IMR-90 (cell line): ENCODE measurements at regions not wholly inside any gene's neighbourhood (a gene's known extent, or its start where the extent isn't known, plus 50 kb on each side); places are given as distances from the start of the nearest gene placed in this dataset.

Source experiments
- ATAC-seq: fragments of 200-7000 bp; cut with Tn5 transposase; 2 replicates; pipeline ENCODE4 v1.9.1; 2020; ENCODE audit warnings: low read depth, mild to moderate bottlenecking, moderate library complexity
- BruUV-seq: library from RNA; stranded (reverse); fragments of 400-500 nt; replicated peaks from 2 replicates; lab custom pipeline; 2021; lab: Mats Ljungman, UMichigan
- CTCF ChIA-PET: fragments of 300-600 bp; formaldehyde crosslinking; extraction: SDS; loops from one replicate; lab custom pipeline; 2021; ENCODE audit warnings: antibody characterized with exemption; lab: Yijun Ruan, JAX
- POLR2A ChIA-PET: fragments of 300-600 bp; sonication (Branson Sonifier 250); formaldehyde crosslinking; loops from one replicate; lab custom pipeline; 2022; ENCODE audit warnings: antibody characterized with exemption; ENCODE audit not compliant: unreplicated experiment; lab: Charles Lee
- DNase-seq: peaks from one replicate; pipeline ENCODE4 v3.0.0; 2013
- H2AFZ ChIP-seq: replicated peaks from 2 replicates; pipeline ENCODE3; 2013; ENCODE audit warnings: low read length, mild to moderate bottlenecking; ENCODE audit not compliant: poor library complexity
- H2AK5ac ChIP-seq: 2 replicates; pipeline ENCODE4 v1.6.1; 2013; ENCODE audit warnings: low read depth, low read length, inconsistent platforms
- H2AK9ac ChIP-seq: replicated peaks from 2 replicates; pipeline ENCODE3; 2013; ENCODE audit warnings: mild to moderate bottlenecking, low read depth, low read length, moderate library complexity; ENCODE audit not compliant: poor library complexity
- H2BK120ac ChIP-seq: 2 replicates; pipeline ENCODE4 v1.6.1; 2013; ENCODE audit warnings: low read depth, low read length, inconsistent platforms
- H2BK15ac ChIP-seq: 3 replicates; pipeline ENCODE4 v1.6.1; 2013; ENCODE audit warnings: low read depth, low read length, inconsistent platforms
- H2BK20ac ChIP-seq: 2 replicates; pipeline ENCODE4 v1.6.1; 2013; ENCODE audit warnings: low read depth, mild to moderate bottlenecking, inconsistent platforms, low read length, moderate library complexity
- H2BK5ac ChIP-seq: 2 replicates; pipeline ENCODE4 v1.6.1; 2013; ENCODE audit warnings: mild to moderate bottlenecking, low read depth, low read length, inconsistent platforms; ENCODE audit not compliant: poor library complexity, severe bottlenecking
- H3K14ac ChIP-seq: replicated peaks from 2 replicates; pipeline ENCODE4 v1.6.1; 2013; ENCODE audit warnings: low read depth, low read length, inconsistent platforms
- H3K18ac ChIP-seq: 2 replicates; pipeline ENCODE4 v1.6.1; 2013; ENCODE audit warnings: low read depth, low read length, control low read depth
- H3K23ac ChIP-seq: 2 replicates; pipeline ENCODE4 v1.6.1; 2013; ENCODE audit warnings: low read depth, low read length, inconsistent platforms
- H3K27ac ChIP-seq: 2 replicates; pipeline ENCODE4 v1.5.1; 2013; ENCODE audit warnings: mild to moderate bottlenecking, control low read depth, low read length; ENCODE audit not compliant: insufficient read depth
- H3K27me3 ChIP-seq: 2 replicates; pipeline ENCODE4 v1.6.1; 2013; ENCODE audit warnings: low read length; ENCODE audit not compliant: control insufficient read depth, insufficient read depth
- H3K36me3 ChIP-seq: 2 replicates; pipeline ENCODE4 v1.6.1; 2013; ENCODE audit warnings: low read length, mixed read lengths; ENCODE audit not compliant: control insufficient read depth, insufficient read depth
- H3K4ac ChIP-seq: 2 replicates; pipeline ENCODE4 v1.6.1; 2013; ENCODE audit warnings: low read depth, low read length, inconsistent platforms
- H3K4me1 ChIP-seq: 2 replicates; pipeline ENCODE4 v1.6.1; 2013; ENCODE audit warnings: low read length, mixed read lengths; ENCODE audit not compliant: control insufficient read depth, insufficient read depth
- H3K4me2 ChIP-seq: 2 replicates; pipeline ENCODE4 v1.6.1; 2013; ENCODE audit warnings: low read depth, mild to moderate bottlenecking, control low read depth, low read length, moderate library complexity
- H3K4me3 ChIP-seq: 2 replicates; pipeline ENCODE4 v1.5.1; 2013; ENCODE audit warnings: low read depth, mild to moderate bottlenecking, control low read depth, low read length, moderate library complexity; ENCODE audit not compliant: insufficient read depth
- H3K56ac ChIP-seq: 2 replicates; pipeline ENCODE4 v1.6.1; 2013; ENCODE audit warnings: low read length, inconsistent platforms; ENCODE audit not compliant: insufficient read depth; ENCODE audit errors: extremely low read depth
- H3K79me1 ChIP-seq, 2 experiments: 2 replicates each; pipeline ENCODE4 v1.6.1; 2013; ENCODE audit warnings: low read length in 2 of 2, inconsistent platforms in 1 of 2, low read depth in 1 of 2
- H3K9ac ChIP-seq: 2 replicates; pipeline ENCODE4 v1.6.1; 2013; ENCODE audit warnings: low read depth, low read length, control low read depth
- H3K9me1 ChIP-seq: 2 replicates; pipeline ENCODE4 v1.6.1; 2013; ENCODE audit warnings: low read length, inconsistent platforms; ENCODE audit not compliant: insufficient read depth
- H3K9me3 ChIP-seq: 2 replicates; pipeline ENCODE4 v1.6.1; 2013; ENCODE audit warnings: low read length; ENCODE audit not compliant: control insufficient read depth, insufficient read depth
- H4K20me1 ChIP-seq: 2 replicates; pipeline ENCODE4 v1.6.1; 2013; ENCODE audit warnings: low read length, inconsistent platforms; ENCODE audit not compliant: insufficient read depth
- H4K5ac ChIP-seq: 2 replicates; pipeline ENCODE4 v1.6.1; 2013; ENCODE audit warnings: mild to moderate bottlenecking, low read depth, low read length, control low read depth
- H4K8ac ChIP-seq, 2 experiments: 2 replicates each; pipeline ENCODE4 v1.6.1; 2013; ENCODE audit warnings: low read depth in 2 of 2, low read length in 2 of 2, control low read depth in 1 of 2, inconsistent platforms in 1 of 2
- H4K91ac ChIP-seq: 2 replicates; pipeline ENCODE4 v1.6.1; 2013; ENCODE audit warnings: low read depth, low read length, inconsistent platforms; ENCODE audit not compliant: insufficient read depth
- BHLHE40 ChIP-seq: fragments of 150-350 bp; IDR thresholded peaks from 2 replicates; pipeline ENCODE4 v1.6.1; 2016; ENCODE audit warnings: mild to moderate bottlenecking, low read depth, low read length
- CEBPB ChIP-seq: IDR thresholded peaks from 2 replicates; pipeline ENCODE4 v1.6.1; 2012; ENCODE audit warnings: low read depth, low read length, improper control_type of control experiment
- CHD1 ChIP-seq: IDR thresholded peaks from 2 replicates; pipeline ENCODE4 v1.6.1; 2012; ENCODE audit warnings: low read depth, low read length, improper control_type of control experiment
- FOS ChIP-seq: fragments of 150-350 bp; IDR thresholded peaks from 2 replicates; pipeline ENCODE4 v1.6.1; 2016; ENCODE audit warnings: low read depth, low read length
- MAZ ChIP-seq: IDR thresholded peaks from 2 replicates; pipeline ENCODE4 v1.6.1; 2012; ENCODE audit warnings: low read depth, mild to moderate bottlenecking, low read length, improper control_type of control experiment, moderate library complexity, borderline replicate concordance
- MXI1 ChIP-seq: IDR thresholded peaks from 2 replicates; pipeline ENCODE4 v1.6.1; 2012; ENCODE audit warnings: low read depth, mild to moderate bottlenecking, low read length, moderate library complexity, borderline replicate concordance
- NFE2L2 ChIP-seq: fragments of 150-350 bp; IDR thresholded peaks from 2 replicates; pipeline ENCODE4 v1.6.1; 2016; ENCODE audit warnings: low read depth, mild to moderate bottlenecking, low read length
- POLR2A ChIP-seq: IDR thresholded peaks from 2 replicates; pipeline ENCODE4 v1.6.1; 2012; ENCODE audit warnings: mild to moderate bottlenecking, low read depth, low read length
- RCOR1 ChIP-seq: IDR thresholded peaks from 2 replicates; pipeline ENCODE4 v1.6.1; 2012; ENCODE audit warnings: mild to moderate bottlenecking, low read length, improper control_type of control experiment; ENCODE audit not compliant: insufficient replicate concordance
- RFX5 ChIP-seq: IDR thresholded peaks from 2 replicates; pipeline ENCODE4 v1.8.0; 2012; ENCODE audit warnings: low read depth, mild to moderate bottlenecking, low read length, moderate library complexity
- WGBS, 2 experiments: methylation state at CpG; one replicate each; pipeline versions ENCODE4 v1.1.5 to v1.1.7; 2013; ENCODE audit warnings: missing lambda C conversion rate in 2 of 2; ENCODE audit not compliant: insufficient read length in 1 of 2; ENCODE audit errors: extremely low coverage in 2 of 2; 5-methylcytosine and 5-hydroxymethylcytosine counted together
- dilution Hi-C: fragments of 300-500 bp; cut with HindIII; formaldehyde crosslinking; loops from one replicate; pipeline ENCODE4 v1.14.3; 2018; ENCODE audit warnings: low sequenced_read_pairs; ENCODE audit not compliant: unreplicated experiment
- in situ Hi-C: fragments of 300-500 bp; cut with MboI; formaldehyde crosslinking; loops from 3 replicates; pipeline ENCODE4 v1.14.3; 2019; ENCODE audit warnings: low sequenced_read_pairs, inconsistent platforms, mixed read lengths
- intact Hi-C: fragments of 100-400 bp; cut with micrococcal nuclease; formaldehyde crosslinking; loops from 2 replicates; pipeline ENCODE4 v1.10.0; 2022
- TF ChIP-seq, protein P1 (sequence below): fragments of 150-350 bp; IDR thresholded peaks from 2 replicates; pipeline ENCODE4 v1.6.1; 2017; ENCODE audit warnings: mild to moderate bottlenecking, antibody characterized with exemption, low read length, low read depth

DNA sequence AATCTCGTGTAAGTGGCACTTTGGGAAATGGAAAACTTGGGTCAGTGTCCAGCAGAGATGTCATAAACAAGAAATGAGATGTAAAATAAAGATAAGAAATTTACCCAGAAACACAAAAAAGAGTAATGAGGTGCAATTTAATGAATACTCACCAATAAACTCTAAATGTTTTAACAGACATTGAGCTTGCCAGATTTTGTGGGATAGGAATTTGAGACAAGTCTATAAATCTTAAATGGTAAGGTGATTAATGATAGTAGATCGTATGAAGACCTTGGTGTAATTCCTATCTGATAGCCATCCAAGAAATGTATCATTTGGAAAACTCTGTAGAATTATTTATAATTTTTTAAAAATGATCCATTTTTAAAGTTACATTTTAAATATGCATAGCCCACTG is 682.4 kb downstream of the MAT2B start:
- H2AK5ac ChIP-seq = no peak overlapping the region
- ChIA-PET POLR2A (no interaction called here), CTCF (no interaction called here)
- no peak overlapping the region for H4K5ac ChIP-seq
- H3K4me1 ChIP-seq = 0 out of 2 replicates have a peak, but pooled peaks cover 3% of the 10 kb centered on the region
- H2BK120ac ChIP-seq = no peak overlapping the region
- H3K23ac ChIP-seq = no peak overlapping the region
- dilution Hi-C loops (no loop called here), intact Hi-C loops (no loop called here), in situ Hi-C loops (no loop called here)
- H2BK15ac ChIP-seq = no peak overlapping the region
- H3K9ac ChIP-seq = no peak overlapping the region
- DNase-seq = no peak
- no peaks in the 10 kb centered on the region for H3K27me3 ChIP-seq
- H4K8ac ChIP-seq = no peak overlapping the region
- WGBS, 2 experiments = no CpG with 5 or more reads among the region's 2 CpGs
- TF ChIP-seq CHD1 (no peak), POLR2A (no peak), MXI1 (no peak), MAZ (no peak), FOS (no peak), NFE2L2 (no peak), RFX5 (no peak), RCOR1 (no peak), BHLHE40 (no peak), CEBPB (no peak)
- TF ChIP-seq, protein P1, sequence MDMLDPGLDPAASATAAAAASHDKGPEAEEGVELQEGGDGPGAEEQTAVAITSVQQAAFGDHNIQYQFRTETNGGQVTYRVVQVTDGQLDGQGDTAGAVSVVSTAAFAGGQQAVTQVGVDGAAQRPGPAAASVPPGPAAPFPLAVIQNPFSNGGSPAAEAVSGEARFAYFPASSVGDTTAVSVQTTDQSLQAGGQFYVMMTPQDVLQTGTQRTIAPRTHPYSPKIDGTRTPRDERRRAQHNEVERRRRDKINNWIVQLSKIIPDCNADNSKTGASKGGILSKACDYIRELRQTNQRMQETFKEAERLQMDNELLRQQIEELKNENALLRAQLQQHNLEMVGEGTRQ = no peak
- no peak overlapping the region for H3K27ac ChIP-seq
- no peaks in the 10 kb centered on the region for H3K36me3 ChIP-seq
- H2BK20ac ChIP-seq = no peak overlapping the region
- H3K4me2 ChIP-seq = no peak overlapping the region
- H4K20me1 ChIP-seq = no peaks in the 10 kb centered on the region
- H3K79me1 ChIP-seq = no peaks in the 10 kb centered on the region
- H2BK5ac ChIP-seq = no peak overlapping the region
- no peak for ATAC-seq
- no peak overlapping the region for H2AK9ac ChIP-seq
- no TSS peak for BruUV-seq
- H3K4me3 ChIP-seq = no peak overlapping the region
- H3K18ac ChIP-seq = no peak overlapping the region
- H3K14ac ChIP-seq = no peak overlapping the region
- no peak overlapping the region for H3K56ac ChIP-seq
- H3K9me1 ChIP-seq = no peaks in the 10 kb centered on the region
- H2AFZ ChIP-seq = no peak overlapping the region
- H3K4ac ChIP-seq = no peak overlapping the region
- no peaks in the 10 kb centered on the region for H3K9me3 ChIP-seq
- H4K91ac ChIP-seq = no peak overlapping the region
